Uterus (tissue), 2 donors: ENCODE measurements at regions not wholly inside any gene's neighbourhood (a gene's known extent, or its start where the extent isn't known, plus 50 kb on each side); places are given as distances from the start of the nearest gene placed in this dataset.

Experiments used
- POLR2A ChIP-seq, 2 donors: fragments of 450-650 bp; IDR thresholded peaks; one replicate each; pipeline ENCODE4 v1.6.1; 2016; ENCODE audit warnings: antibody characterized with exemption in 2 of 2, mild to moderate bottlenecking in 1 of 2, moderate library complexity in 1 of 2
- TF ChIP-seq, protein P1 (sequence below), 4 experiments: fragments of 200-600 bp in 2 of 4; fragments of 450-650 bp in 2 of 4; sonication (generic) in 2 of 4; IDR thresholded peaks; one replicate each; pipeline ENCODE4 v1.5.1; 2016 to 2019; ENCODE audit warnings: antibody characterized with exemption in 4 of 4, mild to moderate bottlenecking in 2 of 4, moderate library complexity in 1 of 4

DNA sequence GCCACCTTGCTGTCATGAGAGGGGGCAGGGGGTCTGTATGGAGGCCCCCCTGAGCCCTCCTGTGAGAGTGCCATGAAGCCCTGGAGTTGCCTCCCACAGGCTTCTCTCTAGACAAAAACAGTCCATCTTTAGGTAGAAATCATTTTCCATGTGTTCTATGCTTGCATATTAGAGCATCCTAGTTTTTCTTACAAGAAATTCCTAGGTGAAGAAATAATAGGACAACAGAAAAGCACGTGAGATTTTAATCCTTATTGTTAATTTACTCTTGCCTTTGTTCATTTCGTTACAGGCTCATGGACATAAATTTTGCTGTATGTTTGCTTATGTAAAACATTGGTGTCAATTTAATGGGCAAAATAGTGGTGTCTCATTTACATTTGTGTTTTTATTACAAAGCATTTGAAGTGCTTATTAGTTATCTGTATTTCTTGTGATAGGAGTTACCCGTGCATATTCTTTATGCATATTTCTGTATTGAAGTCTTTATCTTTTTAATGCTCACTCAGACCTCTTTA is 336.9 kb upstream of the RAB6C start:
- TF ChIP-seq, protein P1, sequence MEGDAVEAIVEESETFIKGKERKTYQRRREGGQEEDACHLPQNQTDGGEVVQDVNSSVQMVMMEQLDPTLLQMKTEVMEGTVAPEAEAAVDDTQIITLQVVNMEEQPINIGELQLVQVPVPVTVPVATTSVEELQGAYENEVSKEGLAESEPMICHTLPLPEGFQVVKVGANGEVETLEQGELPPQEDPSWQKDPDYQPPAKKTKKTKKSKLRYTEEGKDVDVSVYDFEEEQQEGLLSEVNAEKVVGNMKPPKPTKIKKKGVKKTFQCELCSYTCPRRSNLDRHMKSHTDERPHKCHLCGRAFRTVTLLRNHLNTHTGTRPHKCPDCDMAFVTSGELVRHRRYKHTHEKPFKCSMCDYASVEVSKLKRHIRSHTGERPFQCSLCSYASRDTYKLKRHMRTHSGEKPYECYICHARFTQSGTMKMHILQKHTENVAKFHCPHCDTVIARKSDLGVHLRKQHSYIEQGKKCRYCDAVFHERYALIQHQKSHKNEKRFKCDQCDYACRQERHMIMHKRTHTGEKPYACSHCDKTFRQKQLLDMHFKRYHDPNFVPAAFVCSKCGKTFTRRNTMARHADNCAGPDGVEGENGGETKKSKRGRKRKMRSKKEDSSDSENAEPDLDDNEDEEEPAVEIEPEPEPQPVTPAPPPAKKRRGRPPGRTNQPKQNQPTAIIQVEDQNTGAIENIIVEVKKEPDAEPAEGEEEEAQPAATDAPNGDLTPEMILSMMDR (IDR thresholded peaks at IDR 0.05): no peak
- no peak for TF ChIP-seq POLR2A (IDR thresholded peaks at IDR 0.05)
